OCI-LY3 (cell line): ENCODE measurements at regions not wholly inside any gene's neighbourhood (a gene's known extent, or its start where the extent isn't known, plus 50 kb on each side); places are given as distances from the start of the nearest gene placed in this dataset.

Experiments used
- H2AFZ ChIP-seq: fragments of 200-600, 300-600 bp; shearing (Covaris generic); 2 replicates; pipeline ENCODE4 v1.6.0; 2014; ENCODE audit warnings: antibody characterized with exemption, low read depth, low read length
- H3K27ac ChIP-seq: fragments of 200-600, 300-600 bp; sonication (generic); 2 replicates; pipeline ENCODE4 v1.5.1; 2014; ENCODE audit warnings: mild to moderate bottlenecking, low read length, moderate library complexity, mixed read lengths
- H3K27me3 ChIP-seq: fragments of 200-600, 300-600 bp; sonication (generic); 2 replicates; pipeline ENCODE4 v1.6.1; 2014; ENCODE audit warnings: low read depth, low read length, mixed read lengths
- H3K36me3 ChIP-seq: fragments of 200-600, 300-600 bp; sonication (generic); replicated peaks from 2 replicates; pipeline ENCODE3; 2014; ENCODE audit warnings: low read depth, low read length, mixed read lengths
- H3K4me1 ChIP-seq: fragments of 300-600, 200-600 bp; sonication (generic); 2 replicates; pipeline ENCODE4 v1.6.1; 2014; ENCODE audit warnings: low read length, mixed read lengths
- H3K4me2 ChIP-seq: fragments of 200-600, 300-600 bp; sonication (generic); 2 replicates; pipeline ENCODE4 v1.6.1; 2014; ENCODE audit warnings: low read length, mixed read lengths
- H3K4me3 ChIP-seq: fragments of 300-600, 200-600 bp; sonication (generic); 2 replicates; pipeline ENCODE4 v1.5.1; 2014; ENCODE audit warnings: antibody characterized with exemption, mild to moderate bottlenecking, low read length, moderate library complexity
- H3K79me2 ChIP-seq: fragments of 300-600, 200-600 bp; shearing (Covaris generic); 2 replicates; pipeline ENCODE4 v1.6.1; 2014; ENCODE audit warnings: mild to moderate bottlenecking, low read length, mixed read lengths
- H3K9ac ChIP-seq: fragments of 300-600, 200-600 bp; shearing (Covaris generic); 2 replicates; pipeline ENCODE4 v1.6.0; 2014; ENCODE audit warnings: mild to moderate bottlenecking, low read length, moderate library complexity
- H3K9me3 ChIP-seq: fragments of 200-600, 300-600 bp; shearing (Covaris generic); 2 replicates; pipeline ENCODE4 v1.6.1; 2014; ENCODE audit warnings: low read length, mixed read lengths; ENCODE audit not compliant: insufficient read depth
- H4K20me1 ChIP-seq: fragments of 200-600, 300-600 bp; sonication (generic); 2 replicates; pipeline ENCODE4 v1.6.1; 2016; ENCODE audit warnings: low read length, mixed read lengths; ENCODE audit not compliant: insufficient read depth
- EZH2phosphoT487 ChIP-seq: fragments of 200-600 bp; shearing (Covaris generic); IDR thresholded peaks from 2 replicates; pipeline ENCODE4 v1.6.1; 2018; ENCODE audit warnings: antibody characterized with exemption, mixed run types, low read depth
- TF ChIP-seq, protein P1 (sequence below): fragments of 200-600, 300-600 bp; sonication (generic); IDR thresholded peaks from 2 replicates; pipeline ENCODE4 v1.5.1; 2014; ENCODE audit warnings: antibody characterized with exemption, low read length, low read depth

DNA sequence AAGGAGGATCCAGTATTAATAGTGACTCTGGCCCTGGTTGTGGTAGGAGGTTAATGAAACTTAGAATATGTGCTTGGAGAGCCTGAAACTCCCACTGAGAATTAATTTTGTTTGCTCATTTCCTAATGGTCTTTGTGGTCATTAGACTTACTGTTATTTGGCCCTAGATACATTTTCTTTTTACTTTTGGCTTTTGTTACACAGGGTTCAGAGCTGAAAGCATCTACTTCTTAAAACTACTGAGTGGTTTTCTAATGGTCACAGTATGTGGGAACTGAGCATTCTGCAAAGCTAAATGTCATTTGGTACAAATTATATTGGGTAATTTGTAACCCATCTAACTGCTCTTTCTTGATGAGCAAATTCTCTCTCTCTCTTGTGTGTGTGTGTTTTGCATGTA is 433.4 kb upstream of the IL12A start:
- H3K4me3 ChIP-seq, result no peak overlapping the region
- H3K36me3 ChIP-seq, result no peaks in the 10 kb centered on the region
- H3K4me2 ChIP-seq, result no peak overlapping the region
- TF ChIP-seq, protein P1, sequence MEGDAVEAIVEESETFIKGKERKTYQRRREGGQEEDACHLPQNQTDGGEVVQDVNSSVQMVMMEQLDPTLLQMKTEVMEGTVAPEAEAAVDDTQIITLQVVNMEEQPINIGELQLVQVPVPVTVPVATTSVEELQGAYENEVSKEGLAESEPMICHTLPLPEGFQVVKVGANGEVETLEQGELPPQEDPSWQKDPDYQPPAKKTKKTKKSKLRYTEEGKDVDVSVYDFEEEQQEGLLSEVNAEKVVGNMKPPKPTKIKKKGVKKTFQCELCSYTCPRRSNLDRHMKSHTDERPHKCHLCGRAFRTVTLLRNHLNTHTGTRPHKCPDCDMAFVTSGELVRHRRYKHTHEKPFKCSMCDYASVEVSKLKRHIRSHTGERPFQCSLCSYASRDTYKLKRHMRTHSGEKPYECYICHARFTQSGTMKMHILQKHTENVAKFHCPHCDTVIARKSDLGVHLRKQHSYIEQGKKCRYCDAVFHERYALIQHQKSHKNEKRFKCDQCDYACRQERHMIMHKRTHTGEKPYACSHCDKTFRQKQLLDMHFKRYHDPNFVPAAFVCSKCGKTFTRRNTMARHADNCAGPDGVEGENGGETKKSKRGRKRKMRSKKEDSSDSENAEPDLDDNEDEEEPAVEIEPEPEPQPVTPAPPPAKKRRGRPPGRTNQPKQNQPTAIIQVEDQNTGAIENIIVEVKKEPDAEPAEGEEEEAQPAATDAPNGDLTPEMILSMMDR, result no peak
- no peak for TF ChIP-seq EZH2phosphoT487
- no peaks in the 10 kb centered on the region; the same call in 1 of the 2 replicates for H3K27me3 ChIP-seq
- no peaks in the 10 kb centered on the region for H4K20me1 ChIP-seq
- no peaks in the 10 kb centered on the region for H3K79me2 ChIP-seq
- no peak overlapping the region for H3K9ac ChIP-seq
- H2AFZ ChIP-seq, result no peak overlapping the region
- H3K27ac ChIP-seq, result no peak overlapping the region
- no peaks in the 10 kb centered on the region for H3K9me3 ChIP-seq
- H3K4me1 ChIP-seq, result no peaks in the 10 kb centered on the region

DNA sequence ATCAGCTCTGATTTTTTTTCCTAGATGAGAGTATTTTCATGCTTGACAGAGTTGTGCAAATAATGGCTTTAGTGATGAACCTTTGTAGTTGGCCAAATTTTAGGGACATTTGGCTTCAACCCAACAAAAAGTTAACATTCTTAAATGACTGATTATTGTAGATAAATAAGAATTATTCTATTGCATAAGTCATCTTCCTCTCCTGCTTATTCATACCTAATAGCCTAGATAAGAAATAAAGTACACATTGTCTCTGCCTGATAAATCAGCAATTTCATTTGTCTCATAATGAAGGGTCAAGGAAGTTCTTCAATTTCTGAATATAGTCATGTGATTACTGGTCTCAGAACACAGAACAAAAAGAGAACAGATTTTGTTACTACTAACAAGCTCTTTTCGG is 428.9 kb upstream of the IL12A start:
- Histone ChIP-seq H2AFZ (no peak overlapping the region), H4K20me1 (no peaks in the 10 kb centered on the region), H3K79me2 (no peaks in the 10 kb centered on the region), H3K27ac (no peak overlapping the region), H3K4me1 (no peaks in the 10 kb centered on the region), H3K9me3 (no peaks in the 10 kb centered on the region), H3K36me3 (no peaks in the 10 kb centered on the region), H3K9ac (no peak overlapping the region), H3K27me3 (peaks cover 7% of the 10 kb centered on the region), H3K4me3 (no peak overlapping the region), H3K4me2 (no peak overlapping the region)
- TF ChIP-seq, protein P1, result no peak
- TF ChIP-seq EZH2phosphoT487, result no peak

DNA sequence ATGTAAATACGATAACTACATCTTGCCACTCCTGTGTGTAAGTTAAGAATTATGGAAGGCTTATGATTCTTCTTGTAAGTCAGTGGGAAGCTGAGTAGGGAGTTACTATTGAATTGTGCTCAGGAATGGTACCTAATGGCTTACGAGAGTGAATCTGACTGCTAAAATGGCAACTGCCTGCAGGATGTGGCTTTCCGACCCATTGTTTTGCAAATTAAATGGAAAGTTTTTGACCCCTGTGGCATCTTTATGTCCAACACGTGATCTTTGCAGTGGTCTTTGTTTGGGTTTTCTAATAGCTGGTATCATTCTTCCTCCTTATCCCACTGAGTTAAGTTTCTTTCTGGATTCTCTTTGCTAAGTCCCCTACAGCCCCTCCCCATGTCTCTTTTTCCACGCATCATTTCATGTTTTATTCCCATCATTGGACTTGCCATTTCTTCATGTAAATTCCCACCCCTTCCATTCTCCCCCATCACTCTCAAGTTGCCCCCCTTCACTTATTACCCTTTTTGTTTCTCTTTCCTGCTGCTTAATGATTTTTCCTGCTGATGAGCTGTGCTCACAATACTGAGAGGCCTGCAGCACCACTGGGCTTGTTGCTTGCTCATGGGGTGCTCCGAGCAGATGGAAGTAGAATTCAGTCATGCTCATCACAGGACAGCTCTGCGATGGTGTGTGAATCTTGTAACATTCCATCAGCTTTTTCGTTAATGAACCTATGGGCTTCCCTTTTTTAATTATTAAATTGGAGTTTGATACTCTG is 428.2 kb upstream of the IL12A start:
- H3K9me3 ChIP-seq, result no peaks in the 10 kb centered on the region
- H2AFZ ChIP-seq, result no peak overlapping the region
- no peaks in the 10 kb centered on the region for H3K79me2 ChIP-seq
- no peak overlapping the region for H3K27ac ChIP-seq
- TF ChIP-seq, protein P1, result no peak
- TF ChIP-seq EZH2phosphoT487, result no peak
- H3K27me3 ChIP-seq, result peaks cover 11% of the 10 kb centered on the region
- no peak overlapping the region for H3K9ac ChIP-seq
- no peak overlapping the region for H3K4me3 ChIP-seq
- no peak overlapping the region for H3K4me2 ChIP-seq
- H3K4me1 ChIP-seq, result no peaks in the 10 kb centered on the region
- H4K20me1 ChIP-seq, result no peaks in the 10 kb centered on the region
- no peaks in the 10 kb centered on the region for H3K36me3 ChIP-seq

DNA sequence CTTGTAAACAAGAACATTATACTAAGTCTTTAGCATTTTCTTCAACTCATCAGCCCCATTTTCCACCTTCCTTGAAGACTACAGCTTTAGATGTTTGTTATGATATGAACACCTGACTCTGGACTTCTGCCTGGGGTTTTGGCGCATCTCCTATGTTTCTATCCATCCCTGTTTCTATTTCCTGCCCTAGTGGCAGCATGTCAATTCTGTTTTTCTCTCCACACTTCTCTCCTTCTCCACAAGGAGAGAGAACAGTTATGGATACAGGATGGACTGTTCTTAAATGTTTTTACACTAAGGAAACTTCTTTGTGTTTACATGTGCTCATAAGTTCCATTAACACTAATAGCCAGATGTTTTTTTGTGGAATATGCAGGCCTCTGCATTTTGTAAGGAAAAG is 423.3 kb upstream of the IL12A start:
- no peak overlapping the region for H3K4me2 ChIP-seq
- TF ChIP-seq EZH2phosphoT487, result no peak
- TF ChIP-seq, protein P1, result no peak
- no peak overlapping the region for H3K27ac ChIP-seq
- no peaks in the 10 kb centered on the region for H3K9me3 ChIP-seq
- no peaks in the 10 kb centered on the region for H4K20me1 ChIP-seq
- H3K4me3 ChIP-seq, result no peak overlapping the region
- H3K79me2 ChIP-seq, result no peaks in the 10 kb centered on the region
- H3K9ac ChIP-seq, result no peak overlapping the region
- H3K36me3 ChIP-seq, result no peaks in the 10 kb centered on the region
- no peaks in the 10 kb centered on the region for H3K4me1 ChIP-seq
- H2AFZ ChIP-seq, result no peak overlapping the region
- peaks cover 15% of the 10 kb centered on the region for H3K27me3 ChIP-seq
